ENCODE measurements at regions not wholly inside any gene's neighbourhood (a gene's known extent, or its start where the extent isn't known, plus 50 kb on each side); places are given as distances from the start of the nearest gene placed in this dataset.
"Not testable (repeated sequence)": the region's sequence is repeated elsewhere in the genome, so short reads cannot be mapped to it uniquely, and the experiment has no call there.

DNA sequence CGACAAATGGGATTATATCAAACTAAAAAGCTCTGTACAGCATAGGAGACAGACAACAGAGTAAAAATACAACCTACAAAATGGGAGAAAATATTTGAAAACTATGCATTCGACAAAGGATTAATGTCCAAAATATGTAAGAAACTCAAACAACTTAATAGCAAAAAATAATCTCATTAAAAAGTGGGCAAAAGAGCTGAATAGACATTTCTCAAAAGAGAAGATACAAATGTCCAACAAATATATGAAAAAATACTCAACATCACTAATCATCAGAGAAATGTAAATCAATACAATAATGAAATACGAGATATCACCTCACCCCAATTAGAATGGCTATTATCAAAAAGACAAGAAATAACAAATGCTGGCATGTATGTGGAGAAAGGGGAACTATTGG lies 272.9 kb downstream of the KLHL13 start:
- no peaks in the 10 kb centered on the region for H3K27me3 Mint-ChIP-seq
- H3K4me1 Mint-ChIP-seq: no peaks in the 10 kb centered on the region
- CTCF ChIA-PET: no interaction called here

DNA sequence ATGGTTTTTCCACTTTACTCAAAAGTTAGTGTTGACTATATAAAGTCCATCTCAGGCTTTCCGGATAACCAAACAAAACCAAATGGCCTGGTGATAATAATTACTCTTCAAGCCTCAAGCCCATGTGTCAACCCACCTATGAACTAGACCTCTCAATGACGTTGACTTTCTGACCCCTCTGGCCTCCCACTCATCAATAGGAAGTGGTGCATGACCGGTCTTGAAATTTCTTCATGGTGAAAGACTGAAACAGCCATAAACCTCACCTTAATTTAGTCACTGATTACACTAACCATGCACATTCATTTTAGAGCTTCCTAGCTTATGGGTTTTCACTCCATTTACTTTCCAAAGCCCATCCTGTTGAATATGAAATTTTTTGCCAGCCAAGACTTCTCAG lies 276.0 kb downstream of the KLHL13 start:
- ChIA-PET CTCF (no interaction called here), POLR2A (no interaction called here)
- no peak overlapping the region for H3K27ac Mint-ChIP-seq
- no peak overlapping the region for H3K4me3 Mint-ChIP-seq
- H3K4me1 Mint-ChIP-seq: no peaks in the 10 kb centered on the region
- no peaks in the 10 kb centered on the region for H3K27me3 Mint-ChIP-seq
- H3K36me3 Mint-ChIP-seq (ENCODE audit: low read depth): no peaks in the 10 kb centered on the region
- DNase-seq: no peak
- peaks cover 4% of the 10 kb centered on the region for H3K9me3 Mint-ChIP-seq

More for the DNA sequence above, 272.9 kb downstream of the KLHL13 start:
- Mint-ChIP-seq H3K36me3 (ENCODE audit: low read depth) (no peaks in the 10 kb centered on the region), H3K9me3 (peaks cover 4% of the 10 kb centered on the region), H3K27ac (no peak overlapping the region), H3K4me3 (no peak overlapping the region)
- POLR2A ChIA-PET: no interaction called here
- no peak for DNase-seq

DNA sequence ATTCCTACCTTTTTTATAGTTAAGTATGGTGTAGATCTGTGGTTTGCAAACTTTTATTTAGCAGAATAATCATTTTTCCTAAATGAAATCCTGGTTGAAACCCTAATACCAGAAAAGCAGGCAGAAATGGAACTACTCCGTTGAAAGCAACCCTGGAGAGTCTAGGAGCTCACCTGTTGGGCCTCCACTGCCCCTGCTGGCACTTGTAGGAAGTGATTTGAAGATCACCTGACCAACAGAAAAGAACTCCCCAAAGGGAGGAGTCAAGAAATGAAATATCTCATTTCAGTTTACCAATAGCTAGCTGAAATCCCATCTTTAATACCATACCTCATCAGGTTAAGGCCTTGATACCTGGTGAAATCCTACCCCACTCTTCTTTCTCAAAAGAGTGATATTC lies 277.1 kb downstream of the KLHL13 start:
- ChIA-PET CTCF (no interaction called here), POLR2A (no interaction called here)
- Mint-ChIP-seq H3K27me3 (no peaks in the 10 kb centered on the region), H3K36me3 (ENCODE audit: low read depth) (no peaks in the 10 kb centered on the region), H3K27ac (no peak overlapping the region), H3K4me3 (no peak overlapping the region), H3K9me3 (peaks cover 4% of the 10 kb centered on the region), H3K4me1 (no peaks in the 10 kb centered on the region)
- DNase-seq: no peak

DNA sequence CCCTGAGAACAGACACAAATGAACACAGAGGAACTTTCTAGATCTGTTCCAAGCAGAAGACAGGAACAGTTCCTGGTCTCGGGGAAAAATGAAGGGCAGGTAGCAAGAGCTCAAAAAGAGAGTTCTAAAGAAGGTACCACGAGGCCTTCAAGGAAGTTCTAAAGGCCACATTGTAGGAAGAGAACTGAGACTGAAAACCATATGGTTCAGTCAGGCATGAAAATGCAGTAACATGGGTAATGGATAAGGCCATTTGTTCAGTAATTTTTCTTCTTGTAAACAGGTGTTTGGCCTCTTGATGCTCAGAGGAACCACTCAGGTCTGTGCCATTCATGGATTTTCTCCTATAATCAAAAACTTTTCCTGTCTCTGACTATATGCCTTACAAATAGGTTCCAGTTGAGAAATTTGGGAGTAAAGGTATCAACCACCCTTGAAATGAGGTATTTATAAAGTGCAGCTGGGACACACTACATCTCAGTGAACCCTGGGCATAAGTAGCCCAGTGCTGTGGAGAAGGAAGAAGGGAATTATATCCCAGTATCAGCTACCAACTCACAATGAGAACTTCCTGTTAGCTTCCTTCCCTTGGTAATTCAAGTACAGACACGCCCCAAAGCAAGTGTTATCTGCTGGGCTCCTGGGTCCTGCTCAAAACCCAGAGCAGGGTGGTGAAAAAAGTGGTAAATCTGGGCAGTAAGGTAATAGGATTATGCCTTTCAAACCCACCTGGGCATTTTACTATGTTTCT lies 277.9 kb downstream of the KLHL13 start:
- Mint-ChIP-seq H3K4me3 (no peak overlapping the region), H3K27me3 (no peaks in the 10 kb centered on the region), H3K27ac (no peak overlapping the region), H3K4me1 (no peaks in the 10 kb centered on the region), H3K9me3 (peaks cover 4% of the 10 kb centered on the region), H3K36me3 (ENCODE audit: low read depth) (no peaks in the 10 kb centered on the region)
- DNase-seq: no peak
- POLR2A ChIA-PET: no interaction called here
- CTCF ChIA-PET: no interaction called here

- POLR2A ChIA-PET: no interaction called here
- no peak overlapping the region for H3K4me3 Mint-ChIP-seq
- no peak overlapping the region for H3K27ac Mint-ChIP-seq
- no peaks in the 10 kb centered on the region for H3K27me3 Mint-ChIP-seq
- CTCF ChIA-PET: no interaction called here
- no peaks in the 10 kb centered on the region for H3K4me1 Mint-ChIP-seq
- no peak for DNase-seq
- H3K9me3 Mint-ChIP-seq: no peaks in the 10 kb centered on the region
- no peaks in the 10 kb centered on the region for H3K36me3 Mint-ChIP-seq (ENCODE audit: low read depth)
Observed at GRCh38 chrX:117835034-117835433, 281.6 kb downstream of the KLHL13 start.

GRCh38 chrX:117834076-117834475 lies 282.5 kb downstream of the KLHL13 start:
- CTCF ChIA-PET: interaction anchor here (0.6 kb wide), 1 partner anchor 152 kb away, joined by 3 read pairs; no protein-coding TSS in a partner anchor
- Mint-ChIP-seq H3K4me1 (no peaks in the 10 kb centered on the region), H3K27me3 (no peaks in the 10 kb centered on the region), H3K9me3 (no peaks in the 10 kb centered on the region), H3K36me3 (ENCODE audit: low read depth) (no peaks in the 10 kb centered on the region), H3K27ac (no peak overlapping the region), H3K4me3 (no peak overlapping the region)
- no peak for DNase-seq
- POLR2A ChIA-PET: no interaction called here

GRCh38 chrX:117821472-117821871 lies 295.1 kb downstream of the KLHL13 start:
- H3K9me3 Mint-ChIP-seq; CTCF ChIA-PET; POLR2A ChIA-PET; H3K4me1 Mint-ChIP-seq; DNase-seq; H3K27me3 Mint-ChIP-seq; H3K4me3 Mint-ChIP-seq; H3K36me3 Mint-ChIP-seq (ENCODE audit: low read depth); H3K27ac Mint-ChIP-seq: not testable (repeated sequence)

- no peak for DNase-seq
- CTCF ChIA-PET: no interaction called here
- Mint-ChIP-seq H3K27me3 (no peaks in the 10 kb centered on the region), H3K27ac (no peak overlapping the region), H3K4me1 (no peaks in the 10 kb centered on the region), H3K9me3 (no peaks in the 10 kb centered on the region), H3K36me3 (ENCODE audit: low read depth) (no peaks in the 10 kb centered on the region), H3K4me3 (no peak overlapping the region)
- POLR2A ChIA-PET: no interaction called here
Observed at GRCh38 chrX:117808426-117808825, 308.2 kb downstream of the KLHL13 start.

DNA sequence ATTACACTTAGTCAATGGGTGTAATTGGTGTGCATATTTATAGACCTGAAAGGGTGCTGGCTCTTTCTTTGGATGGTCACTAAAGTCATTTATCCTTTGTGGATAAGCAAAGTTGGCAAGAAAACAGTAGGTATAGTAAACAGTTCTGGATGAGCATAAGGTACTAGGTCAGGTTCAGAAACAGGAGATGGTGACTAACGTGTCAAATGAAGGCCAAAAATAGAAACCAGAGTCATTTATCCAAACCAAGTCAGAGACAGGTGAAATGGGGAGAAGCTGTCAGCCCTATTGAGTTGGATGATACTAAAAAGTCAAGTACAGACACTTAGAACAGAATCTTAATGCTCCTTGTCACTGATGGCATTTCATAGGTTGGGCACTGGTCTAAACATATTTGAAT lies 313.1 kb downstream of the KLHL13 start:
- no peaks in the 10 kb centered on the region for H3K4me1 Mint-ChIP-seq
- H3K4me3 Mint-ChIP-seq: no peak overlapping the region
- H3K27ac Mint-ChIP-seq: no peak overlapping the region
- POLR2A ChIA-PET: no interaction called here
- no peaks in the 10 kb centered on the region for H3K9me3 Mint-ChIP-seq
- DNase-seq: no peak
- CTCF ChIA-PET: no interaction called here
- H3K27me3 Mint-ChIP-seq: no peaks in the 10 kb centered on the region
- H3K36me3 Mint-ChIP-seq (ENCODE audit: low read depth): no peaks in the 10 kb centered on the region

GRCh38 chrX:117788339-117788738 lies 328.3 kb downstream of the KLHL13 start:
- Mint-ChIP-seq H3K27me3 (no peaks in the 10 kb centered on the region), H3K9me3 (no peaks in the 10 kb centered on the region), H3K27ac (no peak overlapping the region), H3K4me1 (no peaks in the 10 kb centered on the region), H3K4me3 (no peak overlapping the region), H3K36me3 (ENCODE audit: low read depth) (no peaks in the 10 kb centered on the region)
- ChIA-PET CTCF (no interaction called here), POLR2A (no interaction called here)
- no peak for DNase-seq

DNA sequence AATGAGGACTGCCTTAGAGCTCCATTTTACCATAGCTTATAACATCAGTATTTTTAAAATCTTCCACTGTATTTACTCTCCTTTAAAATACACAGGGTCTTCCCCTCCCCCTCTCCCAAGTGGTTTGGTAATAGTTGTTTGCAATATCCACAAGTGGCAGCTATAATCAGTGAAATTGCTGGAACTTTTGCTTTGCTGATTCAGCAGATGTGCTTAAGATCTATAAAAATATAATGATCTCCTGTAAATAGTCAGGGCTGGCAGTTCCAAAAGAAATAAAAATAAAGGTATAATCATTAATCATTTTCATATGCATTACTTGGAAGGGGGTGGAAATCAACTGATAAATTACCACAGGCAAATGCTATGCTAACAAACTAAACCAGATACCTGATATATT lies 345.2 kb downstream of the KLHL13 start:
- Mint-ChIP-seq H3K36me3 (ENCODE audit: low read depth) (no peaks in the 10 kb centered on the region), H3K27ac (no peak overlapping the region), H3K9me3 (no peaks in the 10 kb centered on the region), H3K27me3 (no peaks in the 10 kb centered on the region), H3K4me3 (no peak overlapping the region), H3K4me1 (no peaks in the 10 kb centered on the region)
- POLR2A ChIA-PET: no interaction called here
- CTCF ChIA-PET: no interaction called here
- DNase-seq: no peak

- H3K9me3 Mint-ChIP-seq: no peaks in the 10 kb centered on the region
- H3K27ac Mint-ChIP-seq: no peak overlapping the region
- no peak overlapping the region for H3K4me3 Mint-ChIP-seq
- DNase-seq: no peak
- POLR2A ChIA-PET: no interaction called here
- no peaks in the 10 kb centered on the region for H3K27me3 Mint-ChIP-seq
- no peaks in the 10 kb centered on the region for H3K36me3 Mint-ChIP-seq (ENCODE audit: low read depth)
- CTCF ChIA-PET: no interaction called here
- H3K4me1 Mint-ChIP-seq: no peaks in the 10 kb centered on the region
Observed at GRCh38 chrX:117768861-117769604, 347.6 kb downstream of the KLHL13 start.

DNA sequence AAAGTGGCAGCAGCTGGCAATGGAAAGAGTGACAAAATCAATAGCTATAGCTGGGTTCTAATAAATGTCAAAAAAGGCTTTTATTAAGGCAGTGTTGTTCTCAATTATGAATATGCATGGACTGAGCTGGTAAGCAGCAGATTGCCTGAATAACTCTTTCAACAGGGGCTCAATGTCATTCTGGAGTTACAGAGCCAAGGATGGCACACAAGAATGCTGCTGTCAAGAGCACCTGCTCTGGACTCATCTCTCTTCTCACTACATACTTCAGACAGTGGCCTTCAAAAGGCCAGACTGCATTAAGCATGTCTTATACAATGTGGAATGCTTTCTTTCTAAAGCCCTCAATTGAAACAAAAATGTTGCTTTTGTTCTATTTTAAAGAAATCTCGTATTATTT lies 351.4 kb downstream of the KLHL13 start:
- no peaks in the 10 kb centered on the region for H3K4me1 Mint-ChIP-seq
- H3K27me3 Mint-ChIP-seq: no peaks in the 10 kb centered on the region
- no peak overlapping the region for H3K27ac Mint-ChIP-seq
- no peaks in the 10 kb centered on the region for H3K9me3 Mint-ChIP-seq
- CTCF ChIA-PET: interaction anchor here (0.7 kb wide), 1 partner anchor 1477 kb away, joined by 5 read pairs; no protein-coding TSS in a partner anchor
- H3K4me3 Mint-ChIP-seq: no peak overlapping the region
- no peaks in the 10 kb centered on the region for H3K36me3 Mint-ChIP-seq (ENCODE audit: low read depth)
- no peak for DNase-seq
- POLR2A ChIA-PET: no interaction called here

DNA sequence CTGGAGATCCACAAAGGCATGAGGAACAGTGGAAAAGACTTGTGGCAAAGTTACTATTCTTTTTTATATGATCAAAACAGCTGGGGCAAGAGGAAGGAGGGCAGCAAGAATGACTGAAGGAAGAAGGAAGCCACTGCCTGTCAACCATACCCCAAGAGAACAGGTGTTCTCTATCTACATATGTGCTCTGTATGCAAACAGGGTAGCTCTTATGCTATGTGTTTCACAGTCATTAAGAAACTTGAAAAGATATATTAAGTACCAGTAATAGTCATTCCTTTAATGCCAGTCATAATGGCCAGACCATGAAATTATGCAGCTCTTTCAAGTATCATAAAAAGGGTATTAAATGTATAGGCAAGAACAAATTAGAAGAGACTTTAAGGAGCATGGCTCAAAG lies 363.9 kb downstream of the KLHL13 start:
- CTCF ChIA-PET: interaction anchor here (1.3 kb wide), 1 partner anchor 9 kb away, joined by 4 read pairs; no protein-coding TSS in a partner anchor
- H3K36me3 Mint-ChIP-seq (ENCODE audit: low read depth): no peaks in the 10 kb centered on the region

More for the DNA sequence above, 363.9 kb downstream of the KLHL13 start:
- Mint-ChIP-seq H3K27ac (no peak overlapping the region), H3K27me3 (no peaks in the 10 kb centered on the region), H3K4me3 (no peak overlapping the region), H3K9me3 (no peaks in the 10 kb centered on the region), H3K4me1 (no peaks in the 10 kb centered on the region)
- no peak for DNase-seq
- POLR2A ChIA-PET: no interaction called here

All from activated CD4-positive, alpha-beta T cell treated with anti-CD3 and anti-CD28 coated beads, Interleukin-2, amount 10 ng/mL, durations not matched to agents 7 days and 5 days (primary cell).